Skeletal muscle cell (primary cell): ENCODE measurements at regions not wholly inside any gene's neighbourhood (a gene's known extent, or its start where the extent isn't known, plus 50 kb on each side); places are given as distances from the start of the nearest gene placed in this dataset.
"Not testable (repeated sequence)": the region's sequence is repeated elsewhere in the genome, so short reads cannot be mapped to it uniquely, and the experiment has no call there.

Experiments used
- DNase-seq: peaks from one replicate; pipeline ENCODE4 v3.0.0-alpha.2; 2010; ENCODE audit warnings: low read depth
- H3K4me3 ChIP-seq: 2 replicates; pipeline ENCODE4 v1.5.1; 2011; ENCODE audit warnings: low read depth, mild to moderate bottlenecking, control low read depth, low read length, moderate library complexity

DNA sequence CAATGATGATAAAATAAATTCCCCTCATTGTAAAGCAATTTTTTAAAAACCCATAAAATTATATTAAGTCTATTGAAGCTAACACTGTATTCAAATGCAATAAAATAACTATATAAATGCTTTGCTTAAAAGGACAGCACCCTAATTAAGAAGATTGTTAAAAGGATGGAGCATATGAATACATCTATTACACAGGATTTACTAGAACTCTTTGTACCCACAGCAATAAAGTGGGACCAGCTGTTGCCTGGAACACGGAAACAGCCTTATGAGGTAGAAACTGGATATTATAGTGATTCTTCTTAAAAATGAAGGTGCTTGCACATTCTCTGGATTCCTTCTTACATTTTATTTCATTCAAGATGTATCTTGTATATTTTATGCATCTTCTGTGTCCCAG is 298.7 kb upstream of the KLF3 start:
- H3K4me3 ChIP-seq: no peak overlapping the region
- DNase-seq: no peak

DNA sequence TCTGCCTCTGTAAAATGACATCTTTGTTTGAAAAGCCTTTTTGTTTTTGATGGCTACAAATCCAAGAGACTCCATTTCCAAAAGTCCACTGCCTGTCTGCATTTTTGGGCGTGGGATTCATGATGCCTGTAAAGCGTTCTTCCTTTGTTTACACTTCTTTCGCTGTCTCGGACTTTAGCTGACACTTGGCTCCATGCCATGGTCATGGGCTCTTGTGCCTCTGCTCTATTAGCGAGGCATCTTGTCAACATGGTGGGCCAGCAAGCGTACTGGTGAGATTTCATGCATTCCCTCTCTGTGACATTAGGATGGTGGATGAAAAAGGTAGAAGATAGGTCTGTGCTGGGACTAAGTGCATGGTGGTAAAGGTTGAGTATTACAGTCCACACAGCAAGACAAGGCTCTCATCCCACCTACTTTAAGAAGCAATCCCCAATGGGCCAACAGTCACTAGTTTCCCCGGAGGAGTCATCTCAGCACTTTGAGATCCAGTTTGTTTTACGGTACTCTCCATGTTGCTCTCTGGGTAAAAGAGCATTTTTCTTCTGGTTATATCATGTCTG is 298.2 kb upstream of the KLF3 start:
- DNase-seq: no peak
- no peak overlapping the region for H3K4me3 ChIP-seq

DNA sequence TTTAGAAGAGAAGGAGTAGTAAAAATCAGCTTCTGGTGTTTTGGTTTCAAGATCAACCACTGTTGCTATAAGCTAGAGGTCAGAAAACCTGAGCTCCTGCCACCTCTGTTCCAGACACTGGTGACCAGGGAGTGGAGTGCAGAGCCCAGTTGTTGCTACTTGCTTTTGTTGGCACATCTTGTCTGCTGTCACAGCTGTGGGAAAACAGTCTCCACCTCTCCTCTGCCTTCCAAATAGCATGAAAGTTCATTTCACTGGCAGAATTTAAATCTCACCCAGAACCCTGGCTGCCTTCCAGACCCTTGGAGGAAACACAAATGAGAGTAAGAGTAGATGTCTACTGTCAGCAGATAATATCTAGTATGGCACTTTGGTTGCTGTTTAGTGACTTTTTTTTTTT is 297.5 kb upstream of the KLF3 start:
- DNase-seq: no peak
- no peak overlapping the region for H3K4me3 ChIP-seq

DNA sequence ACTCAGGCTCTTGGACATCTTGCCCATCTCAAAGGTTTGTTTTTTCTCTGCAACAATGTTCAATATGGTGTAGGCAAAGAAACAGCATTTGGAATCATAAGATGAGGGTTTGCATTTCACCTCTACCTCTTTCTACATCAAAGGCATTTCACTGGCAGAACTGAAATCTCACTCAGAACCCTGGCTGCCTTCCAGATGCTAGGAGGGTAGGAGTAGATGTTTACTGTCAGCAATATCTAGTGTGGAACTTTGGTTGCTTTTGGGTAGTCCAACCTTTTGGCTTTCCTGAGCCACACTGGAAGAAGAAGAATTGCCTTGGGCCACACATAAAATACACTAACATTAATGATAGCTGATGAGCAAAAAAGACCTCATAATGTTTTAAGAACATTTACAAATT is 297.0 kb upstream of the KLF3 start:
- no peak for DNase-seq
- no peak overlapping the region for H3K4me3 ChIP-seq

DNA sequence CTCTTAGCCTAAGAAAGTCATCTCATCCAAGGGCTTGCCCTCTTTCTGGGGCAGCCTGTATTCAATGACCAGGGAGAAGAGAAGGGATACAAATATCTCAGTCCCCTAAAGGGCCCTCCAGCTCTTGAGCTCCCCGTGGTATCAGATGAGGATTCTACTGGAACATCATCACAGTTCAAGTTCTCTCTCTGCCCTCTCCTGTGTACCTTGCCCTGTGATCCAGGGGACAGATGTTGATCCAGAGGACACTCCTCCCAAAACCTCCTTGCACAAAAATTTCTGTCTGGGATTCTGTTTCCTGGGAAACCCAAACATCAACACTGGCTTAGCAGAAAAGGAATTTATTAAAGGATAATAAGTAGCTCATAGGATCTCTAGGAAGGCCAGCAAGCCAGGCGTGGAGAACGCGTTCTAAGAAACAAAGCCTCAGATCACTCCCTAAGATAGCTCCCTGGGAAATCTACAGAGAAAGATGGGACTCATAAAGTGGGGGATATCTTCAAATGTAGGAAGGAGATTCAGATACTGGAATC is 296.3 kb upstream of the KLF3 start:
- H3K4me3 ChIP-seq: no peak overlapping the region
- DNase-seq: no peak

DNA sequence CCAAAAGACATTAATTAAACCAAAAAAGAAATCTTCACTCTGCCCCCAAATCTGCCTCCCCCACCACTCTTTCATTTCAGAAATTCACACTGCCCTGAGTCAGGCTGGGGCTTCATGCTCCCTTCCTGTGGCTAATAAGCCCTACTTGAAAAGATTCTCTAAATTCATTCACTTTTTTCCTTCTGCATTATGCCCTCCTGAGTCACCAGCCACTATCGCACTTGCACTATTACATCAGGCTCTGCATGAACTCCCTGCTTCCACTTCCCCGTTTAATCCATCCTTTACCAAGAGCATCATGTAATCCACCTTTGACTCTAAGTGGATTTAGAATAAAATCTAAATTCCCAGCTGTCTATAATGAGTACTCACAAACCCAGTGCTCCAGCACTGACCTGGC is 295.4 kb upstream of the KLF3 start:
- DNase-seq: no peak

DNA sequence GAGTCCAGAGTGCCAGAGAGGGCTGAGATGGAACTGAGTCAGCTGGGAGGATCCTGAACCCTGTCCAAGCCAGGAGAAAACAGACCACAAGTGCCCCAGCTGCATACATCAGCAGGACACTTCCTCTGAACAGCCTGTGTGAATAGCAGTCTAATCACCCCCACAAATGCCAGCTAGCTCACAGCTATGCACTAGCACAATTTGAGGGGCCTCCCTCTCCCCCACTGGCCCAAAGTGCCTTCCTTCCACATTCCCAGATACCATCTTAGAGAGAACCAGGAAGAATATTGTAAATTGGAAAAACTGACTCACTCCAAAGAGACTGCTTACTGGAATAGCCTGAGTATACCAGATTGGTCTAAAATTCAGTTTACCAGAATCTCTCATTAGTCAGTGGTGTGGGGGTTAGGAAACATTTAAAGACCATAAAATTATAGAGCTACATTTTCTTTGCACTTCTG is 292.6 kb upstream of the KLF3 start:
- no peak for DNase-seq
- H3K4me3 ChIP-seq: no peak overlapping the region

More for the DNA sequence above, 295.4 kb upstream of the KLF3 start:
- H3K4me3 ChIP-seq: no peak overlapping the region

DNA sequence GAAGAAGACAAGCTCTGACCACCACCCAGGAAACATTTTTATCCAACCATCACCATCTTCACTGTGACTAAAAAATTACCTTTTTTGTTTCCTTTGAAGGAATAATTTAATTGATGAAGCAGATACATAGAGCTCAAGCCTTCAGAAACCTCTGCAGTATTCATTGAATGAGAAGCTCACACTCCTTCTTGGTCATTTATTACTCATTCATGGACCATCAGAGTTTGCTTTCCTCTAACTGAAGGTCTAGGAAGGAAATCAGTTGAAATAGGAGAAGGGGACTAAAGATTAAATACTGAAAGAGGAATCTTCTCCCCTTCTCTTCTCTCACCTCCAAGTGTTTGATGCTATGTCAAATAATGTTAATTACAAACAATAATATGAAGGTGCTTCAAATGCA is 290.6 kb upstream of the KLF3 start:
- no peak for DNase-seq

DNA sequence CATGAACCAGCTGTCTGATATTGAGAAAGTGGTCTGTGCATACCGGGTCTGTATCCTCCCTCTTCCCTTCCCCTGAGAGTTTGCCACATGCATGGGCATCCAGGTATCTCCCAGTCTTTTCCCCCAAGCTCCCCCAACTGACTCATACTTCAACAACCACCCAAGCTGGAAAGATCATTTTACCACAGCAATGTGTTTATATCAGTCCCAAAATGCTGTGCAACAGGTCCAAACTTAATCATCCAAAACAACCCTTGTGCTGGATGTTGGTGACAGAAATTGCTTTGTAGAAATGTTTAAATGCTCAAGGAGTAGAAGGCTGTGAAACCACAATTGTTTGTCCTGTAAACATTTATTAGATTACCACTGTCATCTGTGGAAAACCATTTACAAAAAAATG is 286.8 kb upstream of the KLF3 start:
- H3K4me3 ChIP-seq: no peak overlapping the region

More for the DNA sequence above, 290.6 kb upstream of the KLF3 start:
- H3K4me3 ChIP-seq: no peak overlapping the region

DNA sequence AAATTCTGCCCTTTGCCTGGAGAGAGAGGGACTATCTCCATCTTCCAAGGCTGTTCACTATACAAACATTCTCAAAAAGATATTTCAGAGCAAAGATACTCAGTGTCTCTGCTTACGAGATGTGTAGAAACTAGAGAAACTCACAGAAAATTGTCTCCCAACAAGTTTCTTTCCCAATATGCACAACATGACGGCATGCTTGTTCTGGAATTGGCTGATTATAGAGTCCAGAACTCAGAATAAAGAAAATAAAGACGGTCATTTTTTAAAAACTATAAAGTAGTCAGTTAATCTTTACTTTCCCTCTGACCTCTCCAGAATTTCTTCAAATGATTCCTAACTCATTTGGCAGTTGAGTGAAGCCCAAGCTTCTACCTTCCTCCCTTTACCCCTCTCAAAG is 285.5 kb upstream of the KLF3 start:
- DNase-seq: no peak
- H3K4me3 ChIP-seq: no peak overlapping the region

More for the DNA sequence above, 286.8 kb upstream of the KLF3 start:
- DNase-seq: no peak

DNA sequence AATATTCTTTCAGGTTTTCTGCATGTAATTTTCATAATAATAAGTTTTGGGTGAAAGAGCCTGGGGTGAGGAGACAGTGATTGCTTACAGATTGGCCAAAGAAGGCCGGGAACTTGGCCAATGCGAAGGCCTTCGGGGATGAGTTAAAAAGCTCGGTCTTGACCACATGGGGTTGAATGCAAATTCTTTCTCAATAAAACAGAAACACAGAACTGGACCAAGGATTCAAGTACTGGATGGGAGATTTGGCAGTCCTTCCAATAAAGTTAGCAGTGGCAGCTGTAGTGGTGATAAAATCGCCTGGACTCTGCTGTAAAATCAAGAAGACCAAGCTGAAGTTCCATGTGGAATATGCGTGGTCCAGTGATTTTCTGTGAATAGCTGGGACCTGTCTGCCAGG is 282.2 kb upstream of the KLF3 start:
- H3K4me3 ChIP-seq: no peak overlapping the region
- no peak for DNase-seq

DNA sequence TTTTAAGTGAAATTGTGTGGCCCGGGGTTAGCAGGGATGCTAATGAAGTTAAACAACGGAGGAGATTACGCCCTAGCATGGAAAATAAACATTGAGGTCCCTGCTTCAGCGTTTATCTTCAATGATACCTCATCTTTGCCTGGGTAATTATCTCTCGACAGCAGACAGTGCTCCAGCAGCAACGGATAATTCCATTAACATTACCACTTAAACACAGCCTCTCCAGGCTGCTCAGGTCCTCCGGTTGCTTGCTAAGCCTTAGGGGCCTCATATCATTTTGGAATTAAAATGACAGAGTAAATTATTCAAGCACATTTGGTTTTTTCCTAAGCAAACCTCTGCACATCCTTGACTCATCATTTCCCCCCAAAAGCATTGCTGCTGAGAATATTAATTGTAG is 281.5 kb upstream of the KLF3 start:
- H3K4me3 ChIP-seq: no peak overlapping the region
- DNase-seq: no peak

DNA sequence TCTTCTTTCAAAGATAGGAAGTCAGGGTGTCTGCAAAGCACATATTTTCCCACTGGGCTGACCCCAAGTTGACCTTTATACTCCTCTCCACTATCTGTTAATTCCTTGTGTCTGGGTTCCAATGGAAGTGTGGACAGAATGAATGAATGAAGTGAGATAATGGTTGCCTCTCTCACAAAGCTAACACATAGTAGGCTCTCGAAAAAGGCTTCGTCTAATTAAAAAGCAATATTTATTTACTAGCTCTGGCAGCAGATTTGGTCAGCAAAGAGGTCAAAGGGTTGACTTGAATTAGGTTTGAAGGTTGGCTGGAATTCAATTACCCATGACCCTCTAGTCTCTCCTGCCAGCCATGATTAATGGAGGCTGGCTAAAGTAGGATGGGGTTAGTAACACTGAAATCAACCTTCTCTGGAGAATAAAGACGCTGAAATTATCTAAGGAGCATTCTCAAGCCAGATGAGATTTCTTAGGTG is 280.3 kb upstream of the KLF3 start:
- no peak for DNase-seq
- H3K4me3 ChIP-seq: no peak overlapping the region

DNA sequence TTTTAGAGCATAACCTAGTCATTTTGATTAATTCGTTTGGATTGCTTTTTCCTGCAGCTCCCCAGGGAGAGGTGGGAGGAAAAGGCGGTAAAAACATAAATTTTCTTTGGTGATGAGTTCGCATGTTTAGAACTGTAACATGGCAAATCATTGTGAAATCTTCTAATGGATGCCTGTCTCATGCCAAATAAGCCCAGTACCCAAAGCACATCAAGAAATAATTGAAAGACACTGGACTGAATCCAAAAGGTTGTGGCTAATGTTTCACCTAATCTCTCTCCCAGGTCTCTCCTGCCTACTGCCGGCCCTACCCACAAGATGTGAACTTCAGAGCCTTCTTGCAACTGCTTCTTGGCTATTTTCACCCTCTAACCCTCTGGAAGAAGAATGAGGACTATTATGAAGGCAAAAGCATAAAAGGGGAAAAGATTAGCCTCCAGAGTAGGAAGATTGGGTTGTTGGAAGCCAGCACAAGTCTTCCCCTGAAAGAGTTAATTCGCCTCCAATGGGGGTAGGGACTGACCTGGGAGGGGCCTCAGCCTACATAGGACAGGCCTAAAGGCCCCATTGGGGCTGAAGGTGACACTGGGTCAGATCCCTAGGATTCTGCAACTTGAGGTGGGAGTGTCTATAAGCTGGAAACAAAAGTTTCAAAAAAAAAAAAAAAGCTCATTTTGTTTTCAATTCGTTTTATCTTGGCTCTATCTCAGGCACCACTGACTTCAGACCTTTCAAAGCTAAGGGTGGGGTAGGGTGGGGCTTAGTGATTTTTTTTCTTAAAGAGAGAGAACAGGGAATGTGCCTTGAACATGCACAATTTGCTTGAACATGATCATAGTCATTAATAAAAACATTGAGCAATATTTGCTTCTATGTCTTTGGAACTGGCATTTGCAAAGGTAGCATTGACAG is 278.6 kb upstream of the KLF3 start:
- DNase-seq: no peak
- H3K4me3 ChIP-seq: no peak overlapping the region

DNA sequence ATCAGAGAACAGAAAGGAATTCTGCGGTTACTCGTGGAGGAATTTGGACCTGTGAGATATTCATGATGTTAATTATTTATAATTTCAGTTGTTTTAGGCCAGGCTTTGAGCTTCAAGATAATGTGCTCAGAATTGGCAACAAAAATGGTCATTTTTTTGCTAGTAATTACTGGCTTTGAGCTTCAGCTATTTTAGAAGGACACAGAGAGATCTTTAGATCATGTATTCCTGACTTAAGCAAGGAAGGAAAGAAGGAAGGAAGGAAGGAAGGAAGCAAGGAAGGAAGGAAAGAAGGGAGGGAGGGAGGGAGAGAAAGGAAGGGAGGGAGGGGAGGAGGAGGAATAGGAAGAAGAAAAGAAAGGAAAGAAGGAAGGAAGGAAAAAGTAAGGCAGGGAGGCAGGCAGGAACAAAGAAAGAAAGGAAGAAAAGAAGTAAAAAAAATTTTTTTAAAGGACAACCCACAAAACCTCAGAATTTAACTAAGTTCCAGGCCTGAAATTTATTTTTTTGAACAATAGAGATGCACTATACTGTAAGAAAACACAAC is 277.9 kb upstream of the KLF3 start:
- no peak for DNase-seq
- H3K4me3 ChIP-seq: no peak overlapping the region

DNA sequence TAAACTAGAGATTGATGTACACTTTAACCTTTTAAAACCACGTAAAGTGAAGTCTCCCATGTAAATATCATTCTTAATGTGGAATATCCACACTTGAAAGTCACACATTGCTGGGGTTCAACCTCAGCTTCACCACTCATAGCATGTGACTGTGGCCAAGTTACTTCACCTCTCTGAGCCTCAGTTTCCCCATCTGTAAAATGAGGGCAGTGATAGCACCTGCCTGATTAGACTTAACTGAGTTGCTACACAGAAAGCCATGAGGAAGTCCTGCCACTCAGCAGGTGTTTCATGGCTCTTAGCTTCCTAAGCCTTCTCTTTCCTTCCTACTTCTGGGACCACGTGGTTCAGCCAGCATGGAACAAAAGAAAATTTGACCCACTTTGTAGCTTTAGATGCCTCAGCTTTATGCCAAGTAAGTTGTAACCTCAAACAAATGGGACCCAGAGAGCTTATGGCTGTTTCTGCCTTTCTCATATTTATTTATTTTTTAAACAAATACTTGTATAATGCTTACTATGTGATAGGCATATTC is 277.3 kb upstream of the KLF3 start:
- H3K4me3 ChIP-seq: no peak overlapping the region
- no peak for DNase-seq

DNA sequence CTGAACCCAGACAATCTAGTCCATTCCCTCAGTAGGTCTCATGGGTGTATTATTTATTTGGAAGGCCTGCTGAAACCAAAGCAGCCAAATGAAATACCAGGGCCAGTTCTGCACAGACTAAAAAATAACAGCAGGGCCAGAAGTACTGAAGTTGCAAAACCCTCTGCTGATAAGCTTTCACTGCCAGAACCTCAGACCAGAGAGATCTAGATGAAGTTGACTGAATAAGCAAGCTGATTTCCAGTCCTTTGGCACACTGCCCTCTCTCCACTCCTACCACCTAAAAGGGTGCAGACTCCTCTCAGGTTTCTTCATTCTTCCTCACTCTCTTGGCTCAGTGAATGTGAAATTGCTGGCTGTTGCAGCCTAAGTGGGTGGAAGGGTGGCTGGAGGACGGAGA is 276.7 kb upstream of the KLF3 start:
- peak; percentile 57 for DNase-seq
- no peak overlapping the region for H3K4me3 ChIP-seq

DNA sequence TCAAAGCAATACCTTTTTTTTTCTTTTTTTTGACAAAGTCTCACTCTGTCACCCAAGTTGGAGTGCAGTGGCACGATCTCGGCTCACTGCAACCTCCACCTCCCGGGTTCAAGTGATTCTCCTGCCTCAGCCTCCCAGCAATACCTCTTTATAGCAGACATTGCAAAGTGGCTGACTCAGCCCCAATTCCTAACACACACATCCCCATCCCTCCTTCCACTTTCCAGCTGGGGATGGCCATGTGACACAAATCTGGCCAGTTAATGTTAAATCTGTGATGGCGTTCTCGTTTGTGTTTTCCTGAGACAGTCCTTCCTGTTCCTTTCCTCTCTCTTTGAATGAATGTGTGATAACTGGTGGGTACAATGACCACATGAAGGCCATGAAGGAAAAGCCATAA is 276.2 kb upstream of the KLF3 start:
- no peak overlapping the region for H3K4me3 ChIP-seq
- no peak for DNase-seq

DNA sequence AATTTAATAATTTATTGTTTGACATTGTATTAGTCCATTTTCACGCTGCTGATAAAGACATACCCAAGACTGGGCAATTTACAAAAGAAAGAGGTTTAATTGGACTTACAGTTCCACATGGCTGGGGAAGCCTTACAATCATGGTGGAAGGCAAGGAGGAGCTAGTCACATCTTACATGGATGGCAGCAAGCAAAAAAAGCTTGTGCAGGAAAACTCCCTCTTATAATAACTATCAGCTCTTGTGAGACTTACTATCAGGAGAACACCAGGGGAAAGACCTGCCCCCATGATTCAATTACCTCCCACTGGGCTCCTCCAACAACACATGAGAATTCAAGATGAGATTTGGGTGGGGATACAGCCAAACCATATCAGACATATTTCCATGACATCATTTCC is 275.1 kb upstream of the KLF3 start:
- DNase-seq, H3K4me3 ChIP-seq: not testable (repeated sequence)

DNA sequence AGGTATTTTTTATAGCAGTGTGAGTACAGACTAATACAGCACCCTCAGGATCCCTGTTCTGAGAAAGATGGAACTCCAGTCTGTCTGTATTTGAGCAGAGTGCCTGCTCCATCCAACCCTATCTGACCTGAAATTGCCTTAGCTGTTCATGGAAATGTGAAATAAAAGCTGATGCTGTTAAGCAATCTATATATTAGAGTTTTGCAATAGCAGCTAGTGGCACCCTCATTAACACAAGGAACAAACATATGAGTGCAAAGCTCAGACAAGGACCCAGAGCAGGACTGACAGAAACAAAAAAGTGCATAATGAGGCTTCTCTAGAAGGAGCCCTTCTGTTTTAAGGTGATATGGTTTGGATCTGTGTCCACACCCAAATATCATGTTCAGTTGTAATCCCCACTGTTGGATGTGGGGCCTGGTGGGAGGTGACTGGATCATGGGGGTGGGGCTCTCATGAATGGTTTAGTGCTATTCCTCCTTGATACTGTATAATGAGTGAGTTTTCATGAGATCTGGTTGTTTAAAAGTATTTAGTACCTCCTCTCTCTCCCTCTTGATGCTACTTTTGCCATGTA is 272.9 kb upstream of the KLF3 start:
- DNase-seq: no peak
- H3K4me3 ChIP-seq: no peak overlapping the region
